Uterus (tissue), 2 donors: ENCODE measurements at regions not wholly inside any gene's neighbourhood (a gene's known extent, or its start where the extent isn't known, plus 50 kb on each side); places are given as distances from the start of the nearest gene placed in this dataset.

Source experiments
- CTCF ChIP-seq, 4 experiments: fragments of 200-600 bp in 2 of 4; fragments of 450-650 bp in 2 of 4; sonication (generic) in 2 of 4; IDR thresholded peaks; one replicate each; pipeline ENCODE4 v1.5.1; 2016 to 2019; ENCODE audit warnings: antibody characterized with exemption in 4 of 4, mild to moderate bottlenecking in 2 of 4, moderate library complexity in 1 of 4
- POLR2A ChIP-seq, 2 donors: fragments of 450-650 bp; IDR thresholded peaks; one replicate each; pipeline ENCODE4 v1.6.1; 2016; ENCODE audit warnings: antibody characterized with exemption in 2 of 2, mild to moderate bottlenecking in 1 of 2, moderate library complexity in 1 of 2

GRCh38 chr11:21761000-21761399 lies 431.9 kb upstream of the ANO5 start:
- TF ChIP-seq CTCF (IDR thresholded peaks at IDR 0.05), result no peak
- no peak for TF ChIP-seq POLR2A (IDR thresholded peaks at IDR 0.05)
